ENCODE measurements at regions not wholly inside any gene's neighbourhood (a gene's known extent, or its start where the extent isn't known, plus 50 kb on each side); places are given as distances from the start of the nearest gene placed in this dataset.

GRCh38 chr9:12903316-12903715, 128.5 kb downstream of the LURAP1L start:
- H3K27me3 ChIP-seq (ENCODE audit: control insufficient read depth, insufficient read depth, low read length): no peaks in the 10 kb centered on the region
- H3K4me3 ChIP-seq (ENCODE audit: low read length): no peak overlapping the region
- no peak for DNase-seq (ENCODE audit: low read depth, low spot score)
- H3K9me3 ChIP-seq (ENCODE audit: control insufficient read depth, insufficient read depth, low read length): no peaks in the 10 kb centered on the region
- no peak overlapping the region for H3K27ac ChIP-seq (ENCODE audit: low read length)
- no peaks in the 10 kb centered on the region for H3K4me1 ChIP-seq (ENCODE audit: control insufficient read depth, insufficient read depth, low read length)
- no peaks in the 10 kb centered on the region for H3K36me3 ChIP-seq (ENCODE audit: control insufficient read depth, insufficient read depth, low read length)
- no CpG with 5 or more reads among the region's 2 CpGs for WGBS (ENCODE audit: insufficient coverage, insufficient read length)

GRCh38 chr9:12904261-12905000, 129.6 kb downstream of the LURAP1L start:
- no peak for DNase-seq (ENCODE audit: low read depth, low spot score)
- WGBS (ENCODE audit: insufficient coverage, insufficient read length): no CpG with 5 or more reads among the region's 2 CpGs
- Histone ChIP-seq H3K9me3 (ENCODE audit: control insufficient read depth, insufficient read depth, low read length) (no peaks in the 10 kb centered on the region), H3K27me3 (ENCODE audit: control insufficient read depth, insufficient read depth, low read length) (no peaks in the 10 kb centered on the region), H3K4me1 (ENCODE audit: control insufficient read depth, insufficient read depth, low read length) (no peaks in the 10 kb centered on the region), H3K4me3 (ENCODE audit: low read length) (no peak overlapping the region), H3K27ac (ENCODE audit: low read length) (no peak overlapping the region), H3K36me3 (ENCODE audit: control insufficient read depth, insufficient read depth, low read length) (no peaks in the 10 kb centered on the region)

GRCh38 chr9:12906646-12907045, 131.8 kb downstream of the LURAP1L start:
- Histone ChIP-seq H3K27me3 (ENCODE audit: control insufficient read depth, insufficient read depth, low read length) (no peaks in the 10 kb centered on the region), H3K4me3 (ENCODE audit: low read length) (no peak overlapping the region), H3K36me3 (ENCODE audit: control insufficient read depth, insufficient read depth, low read length) (no peaks in the 10 kb centered on the region), H3K4me1 (ENCODE audit: control insufficient read depth, insufficient read depth, low read length) (no peaks in the 10 kb centered on the region), H3K9me3 (ENCODE audit: control insufficient read depth, insufficient read depth, low read length) (no peaks in the 10 kb centered on the region), H3K27ac (ENCODE audit: low read length) (no peak overlapping the region)
- no peak for DNase-seq (ENCODE audit: low read depth, low spot score)
- no CpG with 5 or more reads among the region's 3 CpGs for WGBS (ENCODE audit: insufficient coverage, insufficient read length)

GRCh38 chr9:12908895-12909294, 134.1 kb downstream of the LURAP1L start:
- no peak for DNase-seq (ENCODE audit: low read depth, low spot score)
- no peaks in the 10 kb centered on the region for H3K4me1 ChIP-seq (ENCODE audit: control insufficient read depth, insufficient read depth, low read length)
- no peak overlapping the region for H3K4me3 ChIP-seq (ENCODE audit: low read length)
- no peaks in the 10 kb centered on the region for H3K36me3 ChIP-seq (ENCODE audit: control insufficient read depth, insufficient read depth, low read length)
- no peaks in the 10 kb centered on the region for H3K9me3 ChIP-seq (ENCODE audit: control insufficient read depth, insufficient read depth, low read length)
- H3K27ac ChIP-seq (ENCODE audit: low read length): no peak overlapping the region
- no CpG with 5 or more reads among the region's 3 CpGs for WGBS (ENCODE audit: insufficient coverage, insufficient read length)
- no peaks in the 10 kb centered on the region for H3K27me3 ChIP-seq (ENCODE audit: control insufficient read depth, insufficient read depth, low read length)

GRCh38 chr9:12915366-12915954, 140.6 kb downstream of the LURAP1L start:
- H3K4me1 ChIP-seq (ENCODE audit: control insufficient read depth, insufficient read depth, low read length): 0 out of 2 replicates have a peak, but pooled peaks cover 2% of the 10 kb centered on the region
- H3K4me3 ChIP-seq (ENCODE audit: low read length): no peak overlapping the region
- no peaks in the 10 kb centered on the region for H3K36me3 ChIP-seq (ENCODE audit: control insufficient read depth, insufficient read depth, low read length)
- H3K27ac ChIP-seq (ENCODE audit: low read length): no peak overlapping the region
- no peaks in the 10 kb centered on the region for H3K27me3 ChIP-seq (ENCODE audit: control insufficient read depth, insufficient read depth, low read length)
- no CpG with 5 or more reads among the region's 3 CpGs for WGBS (ENCODE audit: insufficient coverage, insufficient read length)
- H3K9me3 ChIP-seq (ENCODE audit: control insufficient read depth, insufficient read depth, low read length): no peaks in the 10 kb centered on the region
- DNase-seq (ENCODE audit: low read depth, low spot score): no peak

- no CpG with 5 or more reads among the region's 1 CpG for WGBS (ENCODE audit: insufficient coverage, insufficient read length)
- Histone ChIP-seq H3K36me3 (ENCODE audit: control insufficient read depth, insufficient read depth, low read length) (no peaks in the 10 kb centered on the region), H3K27ac (ENCODE audit: low read length) (no peak overlapping the region), H3K27me3 (ENCODE audit: control insufficient read depth, insufficient read depth, low read length) (no peaks in the 10 kb centered on the region), H3K4me3 (ENCODE audit: low read length) (no peak overlapping the region), H3K4me1 (ENCODE audit: control insufficient read depth, insufficient read depth, low read length) (0 out of 2 replicates have a peak, but pooled peaks cover 2% of the 10 kb centered on the region), H3K9me3 (ENCODE audit: control insufficient read depth, insufficient read depth, low read length) (no peaks in the 10 kb centered on the region)
- no peak for DNase-seq (ENCODE audit: low read depth, low spot score)
These were observed 141.2 kb downstream of the LURAP1L start for GRCh38 chr9:12916042-12916441.

- no peak overlapping the region for H3K27ac ChIP-seq (ENCODE audit: low read length)
- H3K27me3 ChIP-seq (ENCODE audit: control insufficient read depth, insufficient read depth, low read length): no peaks in the 10 kb centered on the region
- no CpG with 5 or more reads among the region's 2 CpGs for WGBS (ENCODE audit: insufficient coverage, insufficient read length)
- H3K4me1 ChIP-seq (ENCODE audit: control insufficient read depth, insufficient read depth, low read length): 0 out of 2 replicates have a peak, but pooled peaks cover 2% of the 10 kb centered on the region
- H3K36me3 ChIP-seq (ENCODE audit: control insufficient read depth, insufficient read depth, low read length): no peaks in the 10 kb centered on the region
- no peaks in the 10 kb centered on the region for H3K9me3 ChIP-seq (ENCODE audit: control insufficient read depth, insufficient read depth, low read length)
- no peak for DNase-seq (ENCODE audit: low read depth, low spot score)
- H3K4me3 ChIP-seq (ENCODE audit: low read length): no peak overlapping the region
These were observed 145.6 kb downstream of the LURAP1L start for GRCh38 chr9:12920437-12920836.

GRCh38 chr9:12921621-12922020, 146.8 kb downstream of the LURAP1L start:
- H3K4me1 ChIP-seq (ENCODE audit: control insufficient read depth, insufficient read depth, low read length): no peaks in the 10 kb centered on the region
- no peak overlapping the region for H3K27ac ChIP-seq (ENCODE audit: low read length)
- DNase-seq (ENCODE audit: low read depth, low spot score): no peak
- no peaks in the 10 kb centered on the region for H3K9me3 ChIP-seq (ENCODE audit: control insufficient read depth, insufficient read depth, low read length)
- WGBS (ENCODE audit: insufficient coverage, insufficient read length): no CpG with 5 or more reads among the region's 3 CpGs
- no peak overlapping the region for H3K4me3 ChIP-seq (ENCODE audit: low read length)
- no peaks in the 10 kb centered on the region for H3K36me3 ChIP-seq (ENCODE audit: control insufficient read depth, insufficient read depth, low read length)
- no peaks in the 10 kb centered on the region for H3K27me3 ChIP-seq (ENCODE audit: control insufficient read depth, insufficient read depth, low read length)

- WGBS (ENCODE audit: insufficient coverage, insufficient read length): no CpG with 5 or more reads among the region's 4 CpGs
- Histone ChIP-seq H3K9me3 (ENCODE audit: control insufficient read depth, insufficient read depth, low read length) (no peaks in the 10 kb centered on the region), H3K4me1 (ENCODE audit: control insufficient read depth, insufficient read depth, low read length) (no peaks in the 10 kb centered on the region), H3K36me3 (ENCODE audit: control insufficient read depth, insufficient read depth, low read length) (no peaks in the 10 kb centered on the region), H3K27me3 (ENCODE audit: control insufficient read depth, insufficient read depth, low read length) (no peaks in the 10 kb centered on the region), H3K27ac (ENCODE audit: low read length) (no peak overlapping the region), H3K4me3 (ENCODE audit: low read length) (no peak overlapping the region)
- DNase-seq (ENCODE audit: low read depth, low spot score): no peak
These were observed 147.5 kb downstream of the LURAP1L start for GRCh38 chr9:12922224-12922866.

- Histone ChIP-seq H3K27me3 (ENCODE audit: control insufficient read depth, insufficient read depth, low read length) (no peaks in the 10 kb centered on the region; the same call in 1 of the 2 replicates), H3K4me1 (ENCODE audit: control insufficient read depth, insufficient read depth, low read length) (no peaks in the 10 kb centered on the region), H3K4me3 (ENCODE audit: low read length) (no peak overlapping the region), H3K9me3 (ENCODE audit: control insufficient read depth, insufficient read depth, low read length) (no peaks in the 10 kb centered on the region), H3K27ac (ENCODE audit: low read length) (no peak overlapping the region), H3K36me3 (ENCODE audit: control insufficient read depth, insufficient read depth, low read length) (no peaks in the 10 kb centered on the region)
- DNase-seq (ENCODE audit: low read depth, low spot score): no peak
- no CpG with 5 or more reads among the region's 1 CpG for whole genome bisulfite sequencing (ENCODE audit: insufficient coverage, insufficient read length)
These were observed 148.7 kb downstream of the LURAP1L start for GRCh38 chr9:12923468-12924009.

Data from iPS DF 6.9 (cell line).